Choroid plexus epithelial cell (primary cell): ENCODE measurements at regions not wholly inside any gene's neighbourhood (a gene's known extent, or its start where the extent isn't known, plus 50 kb on each side); places are given as distances from the start of the nearest gene placed in this dataset.

Source experiments
- DNase-seq: peaks from one replicate; pipeline ENCODE4 v3.0.0-alpha.2; 2010; ENCODE audit warnings: low read depth
- H3K4me3 ChIP-seq: 2 replicates; pipeline ENCODE4 v1.5.1; 2011; ENCODE audit warnings: low read depth, mild to moderate bottlenecking, control low read depth, low read length, moderate library complexity
- TF ChIP-seq, protein P1 (sequence below): conservative IDR thresholded peaks from 2 replicates; pipeline ENCODE4 v1.5.1; 2011; ENCODE audit warnings: low read depth, mild to moderate bottlenecking, control low read depth, inconsistent platforms, low read length, moderate library complexity

- DNase-seq: peak; percentile 56
- TF ChIP-seq, protein P1, sequence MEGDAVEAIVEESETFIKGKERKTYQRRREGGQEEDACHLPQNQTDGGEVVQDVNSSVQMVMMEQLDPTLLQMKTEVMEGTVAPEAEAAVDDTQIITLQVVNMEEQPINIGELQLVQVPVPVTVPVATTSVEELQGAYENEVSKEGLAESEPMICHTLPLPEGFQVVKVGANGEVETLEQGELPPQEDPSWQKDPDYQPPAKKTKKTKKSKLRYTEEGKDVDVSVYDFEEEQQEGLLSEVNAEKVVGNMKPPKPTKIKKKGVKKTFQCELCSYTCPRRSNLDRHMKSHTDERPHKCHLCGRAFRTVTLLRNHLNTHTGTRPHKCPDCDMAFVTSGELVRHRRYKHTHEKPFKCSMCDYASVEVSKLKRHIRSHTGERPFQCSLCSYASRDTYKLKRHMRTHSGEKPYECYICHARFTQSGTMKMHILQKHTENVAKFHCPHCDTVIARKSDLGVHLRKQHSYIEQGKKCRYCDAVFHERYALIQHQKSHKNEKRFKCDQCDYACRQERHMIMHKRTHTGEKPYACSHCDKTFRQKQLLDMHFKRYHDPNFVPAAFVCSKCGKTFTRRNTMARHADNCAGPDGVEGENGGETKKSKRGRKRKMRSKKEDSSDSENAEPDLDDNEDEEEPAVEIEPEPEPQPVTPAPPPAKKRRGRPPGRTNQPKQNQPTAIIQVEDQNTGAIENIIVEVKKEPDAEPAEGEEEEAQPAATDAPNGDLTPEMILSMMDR: peak; percentile 47
- peak overlapping the region; percentile 32 for H3K4me3 ChIP-seq
These were observed 138.9 kb downstream of the C9orf50 start for GRCh38 chr9:129481810-129482511.

DNA sequence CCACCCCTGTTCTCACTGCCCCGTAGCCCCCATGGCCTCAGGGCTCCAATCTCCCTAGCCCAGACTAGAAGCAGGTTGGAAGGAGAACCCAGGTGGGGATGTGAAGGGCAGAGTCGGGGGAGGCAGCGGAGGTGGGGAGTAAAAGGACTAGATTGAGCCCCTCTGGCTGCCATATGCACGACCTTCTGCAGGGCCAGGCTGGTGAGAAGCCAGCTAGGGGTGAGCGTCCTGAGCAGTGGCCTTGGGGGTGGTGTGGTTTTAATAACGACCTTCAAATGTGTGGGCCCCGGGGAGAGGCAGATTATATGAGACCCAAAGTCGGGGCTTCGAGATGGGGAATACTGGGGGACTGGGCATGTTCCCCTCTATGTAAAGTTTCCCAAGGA, 139.5 kb downstream of the C9orf50 start:
- no peak overlapping the region for H3K4me3 ChIP-seq
- TF ChIP-seq, protein P1: no peak
- DNase-seq: no peak

DNA sequence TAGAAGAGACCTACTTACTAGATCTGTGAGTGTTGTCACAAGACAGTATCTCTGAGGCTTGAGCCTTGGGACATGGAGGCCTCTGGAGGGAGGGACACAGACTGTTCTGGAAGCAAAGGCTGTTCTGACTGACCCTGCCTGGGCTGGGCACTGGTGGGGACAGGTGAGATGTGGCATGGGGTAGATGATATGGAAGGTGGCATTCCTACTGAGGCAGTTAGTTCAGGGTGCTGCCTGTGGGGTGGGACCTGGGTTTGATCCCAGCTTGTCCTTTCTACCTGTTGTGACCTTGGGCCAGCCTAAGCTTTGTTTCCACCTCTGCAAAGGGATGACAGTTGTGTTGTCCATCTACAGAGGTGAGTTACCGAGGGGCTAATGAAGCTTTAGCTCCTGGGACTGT, 140.2 kb downstream of the C9orf50 start:
- TF ChIP-seq, protein P1: no peak
- DNase-seq: no peak

DNA sequence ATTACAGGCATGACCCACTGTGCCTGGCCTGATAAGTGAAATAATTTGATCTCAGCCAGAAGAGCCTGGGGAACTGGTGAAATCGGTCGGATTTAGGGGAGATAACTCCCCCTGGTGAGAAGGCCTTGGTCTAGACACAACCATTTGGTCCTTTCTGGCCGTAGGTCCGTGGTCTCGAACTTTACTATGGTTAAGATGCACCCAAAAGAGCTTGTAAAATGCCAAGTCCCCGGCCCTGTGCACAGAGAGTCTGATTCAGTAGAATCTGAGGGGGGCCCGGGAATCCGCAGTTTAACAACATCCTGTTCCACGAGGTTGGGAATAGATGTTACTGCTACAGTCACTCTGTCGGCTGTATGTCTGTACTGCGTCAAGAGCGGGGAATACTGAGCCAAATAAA, 140.7 kb downstream of the C9orf50 start:
- no peak overlapping the region for H3K4me3 ChIP-seq
- peak; percentile 72 for DNase-seq
- TF ChIP-seq, protein P1: peak; percentile 36

More for the DNA sequence above, 140.2 kb downstream of the C9orf50 start:
- no peak overlapping the region for H3K4me3 ChIP-seq

DNA sequence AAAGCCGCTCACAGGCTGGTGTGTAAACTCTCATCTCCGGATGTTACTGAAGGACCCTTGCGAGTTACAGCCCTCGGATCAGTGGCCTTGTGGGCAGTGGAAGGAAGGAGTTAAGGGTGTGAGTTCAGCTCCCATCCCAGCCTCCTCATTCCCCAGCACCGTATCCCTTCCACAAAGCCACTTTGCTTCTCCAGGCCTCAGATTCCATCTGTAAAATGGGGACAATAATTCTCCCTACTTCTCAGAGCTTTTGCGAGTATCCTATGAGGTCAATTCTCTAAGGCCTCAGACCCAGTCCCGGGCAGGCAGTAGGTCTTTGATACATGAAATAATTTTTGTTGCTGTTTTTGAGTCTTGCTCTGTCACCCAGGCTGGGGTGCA, 141.3 kb downstream of the C9orf50 start:
- DNase-seq: no peak
- TF ChIP-seq, protein P1: no peak
- H3K4me3 ChIP-seq: no peak overlapping the region

- DNase-seq: no peak
- no peak overlapping the region for H3K4me3 ChIP-seq
- TF ChIP-seq, protein P1: no peak
These were observed 141.8 kb downstream of the C9orf50 start for GRCh38 chr9:129478961-129479630.

DNA sequence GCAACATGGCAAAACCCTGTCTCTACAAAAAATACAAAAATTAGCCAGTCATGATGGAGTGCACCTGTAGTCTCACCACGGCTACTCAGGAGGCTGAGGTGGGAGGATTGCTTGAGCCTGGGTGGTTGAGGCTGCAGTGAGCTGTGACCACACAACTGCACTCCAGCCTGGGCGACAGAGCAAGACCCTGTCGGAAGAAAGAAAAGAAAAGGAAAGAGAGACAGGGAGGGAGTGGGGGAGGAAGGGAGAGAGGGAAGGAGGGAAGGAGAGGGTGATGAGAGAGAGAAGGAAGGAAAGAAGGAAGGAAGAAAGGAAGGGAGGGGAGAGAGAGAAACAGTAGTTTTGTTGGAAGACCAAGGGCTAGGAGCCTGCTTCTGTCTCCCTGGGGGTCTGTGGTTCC, 142.4 kb downstream of the C9orf50 start:
- TF ChIP-seq, protein P1: no peak
- no peak overlapping the region for H3K4me3 ChIP-seq
- no peak for DNase-seq
